OCI-LY1 (cell line): ENCODE measurements at regions not wholly inside any gene's neighbourhood (a gene's known extent, or its start where the extent isn't known, plus 50 kb on each side); places are given as distances from the start of the nearest gene placed in this dataset.

Experiments used
- CTCF ChIP-seq: fragments of 200-600 bp; sonication (generic), shearing (Covaris generic); IDR thresholded peaks from 2 replicates; pipeline ENCODE4 v1.5.1; 2017; ENCODE audit warnings: mild to moderate bottlenecking, antibody characterized with exemption, low read length, moderate library complexity, mixed read lengths
- EZH2 ChIP-seq: fragments of 200-600 bp; sonication (generic), shearing (Covaris generic); IDR thresholded peaks from 2 replicates; pipeline ENCODE4 v1.8.0; 2017; ENCODE audit warnings: borderline replicate concordance, mixed run types, mild to moderate bottlenecking, antibody characterized with exemption, low read length, moderate library complexity, mixed read lengths

DNA sequence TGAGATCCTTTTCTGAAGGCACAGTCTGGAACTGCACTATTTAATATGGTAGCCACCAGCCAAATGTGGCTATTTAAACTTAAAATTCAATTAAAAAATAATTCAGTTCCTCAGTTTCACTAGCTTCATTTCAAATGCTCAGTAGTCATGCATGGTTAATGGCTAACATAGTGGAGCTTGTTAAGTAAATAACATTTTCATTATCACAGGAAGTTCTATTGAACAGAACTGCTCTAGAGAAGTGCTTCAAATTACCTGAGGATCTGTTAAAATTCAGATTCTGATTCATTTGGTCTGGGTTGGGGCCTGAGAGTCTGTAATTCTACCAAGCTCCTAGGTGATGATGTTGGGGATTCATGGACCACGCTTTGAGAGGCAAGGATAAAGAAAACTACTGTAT, 109.6 kb upstream of the THRB start:
- TF ChIP-seq CTCF (no peak), EZH2 (no peak)
